GM18519 (cell line): ENCODE measurements at regions not wholly inside any gene's neighbourhood (a gene's known extent, or its start where the extent isn't known, plus 50 kb on each side); places are given as distances from the start of the nearest gene placed in this dataset.

ENCODE experiments used
- ATAC-seq: cut with Tn5 transposase; IDR thresholded peaks from one replicate; pipeline ENCODE4 v1.9.1; 2021; ENCODE audit warnings: mild to moderate bottlenecking, moderate library complexity; ENCODE audit not compliant: unreplicated experiment, low FRiP score

GRCh38 chr11:88448131-88448670 lies 110.7 kb upstream of the CTSC start:
- no peak for ATAC-seq

GRCh38 chr11:88447281-88447680 lies 109.7 kb upstream of the CTSC start:
- no peak for ATAC-seq

- ATAC-seq: no peak
These were observed 101.8 kb upstream of the CTSC start for GRCh38 chr11:88439356-88439755.

GRCh38 chr11:88438721-88439120 lies 101.2 kb upstream of the CTSC start:
- no peak for ATAC-seq

GRCh38 chr11:88435415-88435814 lies 97.9 kb upstream of the CTSC start:
- ATAC-seq: peak; percentile 100

- ATAC-seq: no peak
These were observed 96.9 kb upstream of the CTSC start for GRCh38 chr11:88434333-88434976.

- no peak for ATAC-seq
These were observed 96.1 kb upstream of the CTSC start for GRCh38 chr11:88433536-88434230.

- no peak for ATAC-seq
These were observed 94.3 kb upstream of the CTSC start for GRCh38 chr11:88431675-88432341.

GRCh38 chr11:88428959-88429358 lies 91.4 kb upstream of the CTSC start:
- ATAC-seq: no peak

- ATAC-seq: no peak
These were observed 90.2 kb upstream of the CTSC start for GRCh38 chr11:88427719-88428118.

- ATAC-seq: no peak
These were observed 87.3 kb upstream of the CTSC start for GRCh38 chr11:88424881-88425280.

- ATAC-seq: peak; percentile 83
These were observed 84.0 kb upstream of the CTSC start for GRCh38 chr11:88421530-88421929.

GRCh38 chr11:88420165-88420791 lies 82.7 kb upstream of the CTSC start:
- ATAC-seq: no peak

- ATAC-seq: no peak
These were observed 81.0 kb upstream of the CTSC start for GRCh38 chr11:88418508-88418907.

- ATAC-seq: no peak
These were observed 78.0 kb upstream of the CTSC start for GRCh38 chr11:88415495-88415894.

GRCh38 chr11:88414981-88415413 lies 77.5 kb upstream of the CTSC start:
- no peak for ATAC-seq

GRCh38 chr11:88414385-88414861 lies 76.9 kb upstream of the CTSC start:
- ATAC-seq: no peak

GRCh38 chr11:88411265-88411664 lies 73.7 kb upstream of the CTSC start:
- ATAC-seq: no peak

- ATAC-seq: no peak
These were observed 73.1 kb upstream of the CTSC start for GRCh38 chr11:88410656-88411055.

- no peak for ATAC-seq
These were observed 72.5 kb upstream of the CTSC start for GRCh38 chr11:88410056-88410455.

- no peak for ATAC-seq
These were observed 69.3 kb upstream of the CTSC start for GRCh38 chr11:88406876-88407275.
